GM12874 (cell line): ENCODE measurements at regions not wholly inside any gene's neighbourhood (a gene's known extent, or its start where the extent isn't known, plus 50 kb on each side); places are given as distances from the start of the nearest gene placed in this dataset.

Experiments used
- TF ChIP-seq, protein P1 (sequence below): IDR thresholded peaks from 2 replicates; pipeline ENCODE4 v1.5.1; 2011; ENCODE audit warnings: low read depth, mild to moderate bottlenecking, control low read depth, low read length, moderate library complexity; ENCODE audit not compliant: insufficient read depth

DNA sequence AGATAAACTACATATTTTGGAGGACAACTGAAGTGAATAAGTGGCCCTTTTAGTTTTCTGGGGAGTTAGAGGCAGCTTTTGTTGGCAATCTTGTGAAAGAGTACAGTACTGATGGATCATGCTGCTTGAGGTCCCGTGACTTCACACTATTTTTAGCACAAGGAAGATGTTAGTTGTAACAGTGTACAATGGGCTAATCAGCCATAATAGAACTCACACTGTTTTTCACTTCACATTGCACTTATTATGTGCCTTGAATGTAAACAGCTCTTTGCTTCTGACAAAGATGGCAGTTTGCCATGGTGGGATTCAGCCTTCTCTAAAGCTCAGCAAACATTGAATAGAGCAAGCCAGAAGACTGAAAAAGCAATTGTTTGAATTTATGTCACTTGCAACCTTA, 176.7 kb upstream of the ZNF608 start:
- TF ChIP-seq, protein P1, sequence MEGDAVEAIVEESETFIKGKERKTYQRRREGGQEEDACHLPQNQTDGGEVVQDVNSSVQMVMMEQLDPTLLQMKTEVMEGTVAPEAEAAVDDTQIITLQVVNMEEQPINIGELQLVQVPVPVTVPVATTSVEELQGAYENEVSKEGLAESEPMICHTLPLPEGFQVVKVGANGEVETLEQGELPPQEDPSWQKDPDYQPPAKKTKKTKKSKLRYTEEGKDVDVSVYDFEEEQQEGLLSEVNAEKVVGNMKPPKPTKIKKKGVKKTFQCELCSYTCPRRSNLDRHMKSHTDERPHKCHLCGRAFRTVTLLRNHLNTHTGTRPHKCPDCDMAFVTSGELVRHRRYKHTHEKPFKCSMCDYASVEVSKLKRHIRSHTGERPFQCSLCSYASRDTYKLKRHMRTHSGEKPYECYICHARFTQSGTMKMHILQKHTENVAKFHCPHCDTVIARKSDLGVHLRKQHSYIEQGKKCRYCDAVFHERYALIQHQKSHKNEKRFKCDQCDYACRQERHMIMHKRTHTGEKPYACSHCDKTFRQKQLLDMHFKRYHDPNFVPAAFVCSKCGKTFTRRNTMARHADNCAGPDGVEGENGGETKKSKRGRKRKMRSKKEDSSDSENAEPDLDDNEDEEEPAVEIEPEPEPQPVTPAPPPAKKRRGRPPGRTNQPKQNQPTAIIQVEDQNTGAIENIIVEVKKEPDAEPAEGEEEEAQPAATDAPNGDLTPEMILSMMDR = no peak

DNA sequence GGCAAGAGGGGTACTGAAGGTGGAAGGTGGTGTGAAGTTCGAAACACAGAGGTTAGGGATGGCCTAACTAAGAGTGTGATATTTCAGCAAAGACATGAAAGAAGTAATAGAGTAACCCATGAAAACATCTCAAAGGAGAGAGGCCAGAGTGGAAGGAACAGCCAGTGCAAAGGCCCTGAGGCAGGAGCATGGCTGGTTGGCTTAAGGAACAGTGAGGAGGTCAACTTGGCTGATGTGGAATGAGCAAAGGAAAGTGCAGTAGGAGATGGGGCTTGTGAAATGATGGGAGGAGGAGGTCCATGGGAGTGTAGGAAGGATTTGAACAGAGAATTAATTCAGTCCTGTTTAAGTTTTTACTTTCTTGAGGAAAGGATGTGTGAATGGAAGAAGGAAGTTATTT, 178.3 kb upstream of the ZNF608 start:
- TF ChIP-seq, protein P1 = no peak

DNA sequence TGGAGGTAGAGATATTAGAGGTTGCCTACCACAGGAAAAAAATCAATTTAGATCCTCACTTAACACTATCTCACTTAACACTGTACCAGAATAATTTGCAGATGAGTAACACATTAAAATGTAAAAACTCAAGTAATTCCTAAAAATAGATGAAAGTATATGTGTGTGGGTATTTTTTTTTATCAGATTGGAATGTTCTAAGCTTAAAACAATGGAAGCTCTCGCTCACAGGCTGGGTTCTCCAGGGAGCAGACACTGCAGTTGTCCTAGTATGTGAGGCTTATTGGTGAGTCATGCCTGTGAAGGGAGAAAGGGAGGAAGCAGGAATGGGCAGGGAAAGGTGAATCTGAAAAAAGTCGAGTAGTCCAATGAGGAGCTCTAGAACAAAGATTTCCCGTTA, 181.3 kb upstream of the ZNF608 start:
- TF ChIP-seq, protein P1 = no peak

DNA sequence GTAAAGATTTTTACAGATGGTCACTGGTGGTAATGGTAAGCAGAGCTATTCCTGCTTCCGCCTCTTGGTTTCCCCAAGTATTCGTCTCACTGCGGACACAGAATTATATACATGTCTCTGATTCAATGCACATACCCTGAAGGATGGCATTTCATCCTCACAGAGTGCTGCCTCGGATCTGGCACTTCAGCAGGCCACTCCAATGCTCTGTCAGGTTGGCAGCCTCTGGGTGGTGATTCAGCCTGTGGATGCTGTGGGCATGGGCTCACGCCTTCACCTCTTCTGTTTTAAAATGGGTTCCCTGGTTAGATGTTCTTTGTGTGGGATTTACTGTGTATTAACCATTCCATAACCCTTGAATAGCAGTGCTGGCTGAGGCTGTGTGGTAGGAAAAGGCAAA, 182.6 kb upstream of the ZNF608 start:
- TF ChIP-seq, protein P1 = no peak

DNA sequence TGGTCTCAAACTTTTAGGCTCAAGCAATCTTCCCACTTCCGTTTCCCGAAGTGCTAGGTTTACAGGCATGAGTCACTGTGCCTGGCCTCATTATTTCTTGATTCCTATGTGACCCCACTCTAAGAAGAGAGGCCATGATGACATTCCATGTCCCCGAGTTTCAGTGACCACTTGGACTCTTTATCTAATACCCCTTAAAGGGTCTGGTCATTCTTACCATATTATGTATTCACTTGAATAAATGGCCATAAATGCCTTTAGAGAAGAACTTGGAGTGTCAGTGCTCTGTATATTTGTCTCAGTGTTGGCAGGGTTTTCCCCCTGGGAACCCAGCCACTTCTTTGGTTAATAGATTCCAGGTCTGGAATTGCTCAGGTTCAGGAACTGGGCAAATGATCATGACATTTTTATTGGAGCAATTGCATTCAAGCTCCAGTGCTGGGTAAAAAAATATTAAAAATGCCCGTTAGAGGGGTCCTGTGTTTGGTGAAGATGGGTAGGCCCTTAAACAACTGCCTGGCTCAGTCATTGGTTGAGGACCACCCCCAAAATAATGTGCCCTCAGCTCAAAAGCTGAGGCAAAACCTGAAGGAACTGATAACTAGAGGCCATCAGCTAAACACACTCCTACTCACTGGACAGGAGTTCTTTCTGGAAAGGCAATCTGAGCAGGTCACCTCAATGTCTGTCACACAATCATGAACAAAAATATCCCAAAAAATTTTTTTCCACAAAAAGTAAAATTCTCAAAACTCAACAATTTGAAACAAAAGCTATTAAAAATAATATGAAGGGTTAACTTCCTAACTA, 186.6 kb upstream of the ZNF608 start:
- TF ChIP-seq, protein P1 = no peak

DNA sequence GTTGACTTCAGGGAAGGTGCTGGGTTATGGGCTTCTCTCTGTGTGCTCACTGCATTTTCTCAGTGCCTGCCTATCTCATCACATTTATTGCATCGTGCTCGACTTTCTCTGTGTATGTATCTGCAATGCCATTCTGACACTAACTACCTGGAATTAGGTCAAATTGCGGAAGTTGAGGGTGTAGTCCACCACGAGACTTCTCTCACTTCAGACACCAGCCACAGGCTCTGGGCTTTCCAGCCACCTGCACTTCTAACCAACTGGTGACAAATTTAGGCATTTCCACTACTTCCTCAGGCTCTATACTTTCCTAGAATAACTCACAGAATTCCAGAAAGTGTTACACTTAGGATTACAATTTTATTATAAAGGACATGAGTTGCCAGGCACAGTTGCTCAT, 188.6 kb upstream of the ZNF608 start:
- TF ChIP-seq, protein P1 = no peak

DNA sequence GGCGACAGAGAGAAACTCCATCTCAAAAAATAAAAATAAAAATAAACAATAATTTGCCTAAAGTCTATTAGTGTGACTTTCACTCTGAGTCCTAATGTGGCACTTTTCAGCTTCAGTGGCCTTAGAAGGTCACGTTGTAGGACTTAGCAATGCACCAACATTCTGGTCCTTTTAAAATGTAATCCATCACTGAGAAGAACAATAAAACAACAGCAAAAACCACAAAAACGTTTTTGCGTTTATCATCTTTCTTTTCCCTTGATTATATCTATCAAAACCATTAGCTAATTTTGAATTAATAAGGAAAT, 190.1 kb upstream of the ZNF608 start:
- TF ChIP-seq, protein P1 = no peak
